H9 (cell line): ENCODE measurements at regions not wholly inside any gene's neighbourhood (a gene's known extent, or its start where the extent isn't known, plus 50 kb on each side); places are given as distances from the start of the nearest gene placed in this dataset.

Experiments used
- DNase-seq: peaks from one replicate; pipeline ENCODE4 v3.0.0-alpha.2; 2017
- H2AFZ ChIP-seq: one replicate; pipeline ENCODE4 v1.6.1; 2013; ENCODE audit warnings: mild to moderate bottlenecking, low read length, control low read depth, moderate library complexity
- H2AK5ac ChIP-seq: 2 replicates; pipeline ENCODE4 v1.6.1; 2013; ENCODE audit warnings: low read length, control low read depth, mixed read lengths; ENCODE audit not compliant: insufficient read length
- H2BK120ac ChIP-seq: one replicate; pipeline ENCODE4 v1.6.1; 2013; ENCODE audit warnings: low read depth, mild to moderate bottlenecking, low read length, control low read depth, inconsistent platforms; ENCODE audit not compliant: poor library complexity, severe bottlenecking
- H2BK12ac ChIP-seq: 2 replicates; pipeline ENCODE4 v1.6.1; 2013; ENCODE audit warnings: low read length, control low read depth, mixed read lengths, low read depth; ENCODE audit not compliant: insufficient read length
- H2BK15ac ChIP-seq: 2 replicates; pipeline ENCODE4 v1.6.1; 2013; ENCODE audit warnings: low read depth, low read length, control low read depth
- H2BK20ac ChIP-seq: one replicate; pipeline ENCODE4 v1.6.1; 2013; ENCODE audit warnings: low read depth, mild to moderate bottlenecking, low read length, control low read depth, inconsistent platforms; ENCODE audit not compliant: poor library complexity, severe bottlenecking
- H2BK5ac ChIP-seq: 2 replicates; pipeline ENCODE4 v1.6.1; 2013; ENCODE audit warnings: low read length, control low read depth, mixed read lengths; ENCODE audit not compliant: insufficient read length
- H3K14ac ChIP-seq: 2 replicates; pipeline ENCODE4 v1.6.1; 2013; ENCODE audit warnings: low read length, control low read depth; ENCODE audit not compliant: insufficient read depth
- H3K18ac ChIP-seq: 2 replicates; pipeline ENCODE4 v1.6.1; 2013; ENCODE audit warnings: low read depth, mild to moderate bottlenecking, mixed read lengths, low read length, control low read depth; ENCODE audit not compliant: insufficient read length
- H3K23ac ChIP-seq: 2 replicates; pipeline ENCODE4 v1.6.1; 2013; ENCODE audit warnings: low read length, control low read depth, mixed read lengths, low read depth; ENCODE audit not compliant: insufficient read length
- H3K23me2 ChIP-seq: 2 replicates; pipeline ENCODE4 v1.6.1; 2013; ENCODE audit warnings: low read depth, mild to moderate bottlenecking, mixed read lengths, low read length, control low read depth; ENCODE audit not compliant: insufficient read length, poor library complexity, severe bottlenecking
- H3K27ac ChIP-seq: 2 replicates; pipeline ENCODE4 v1.5.1; 2013; ENCODE audit warnings: low read length, control low read depth, mixed read lengths, low read depth; ENCODE audit not compliant: insufficient read length
- H3K27me3 ChIP-seq: 2 replicates; pipeline ENCODE4 v1.6.1; 2013; ENCODE audit warnings: low read length, control low read depth, inconsistent platforms; ENCODE audit not compliant: insufficient read depth
- H3K4ac ChIP-seq: 2 replicates; pipeline ENCODE4 v1.6.1; 2013; ENCODE audit warnings: low read depth, mild to moderate bottlenecking, control low read depth, inconsistent platforms, low read length, moderate library complexity
- H3K4me1 ChIP-seq: 2 replicates; pipeline ENCODE4 v1.6.1; 2013; ENCODE audit warnings: low read length, control low read depth, inconsistent platforms; ENCODE audit not compliant: insufficient read depth
- H3K4me2 ChIP-seq: 2 replicates; pipeline ENCODE4 v1.6.1; 2013; ENCODE audit warnings: low read length, control low read depth, mixed read lengths; ENCODE audit not compliant: insufficient read length, insufficient read depth
- H3K56ac ChIP-seq: 2 replicates; pipeline ENCODE4 v1.6.1; 2013; ENCODE audit warnings: low read depth, mild to moderate bottlenecking, mixed read lengths, low read length, control low read depth; ENCODE audit not compliant: insufficient read length
- H3K79me1 ChIP-seq: 2 replicates; pipeline ENCODE4 v1.6.1; 2013; ENCODE audit warnings: low read depth, mild to moderate bottlenecking, moderate library complexity, low read length, control low read depth, inconsistent platforms; ENCODE audit not compliant: insufficient read depth, poor library complexity, severe bottlenecking
- H3K79me2 ChIP-seq: 2 replicates; pipeline ENCODE4 v1.6.1; 2013; ENCODE audit warnings: low read length, control low read depth, inconsistent platforms; ENCODE audit not compliant: insufficient read depth
- H3K9ac ChIP-seq: 2 replicates; pipeline ENCODE4 v1.6.1; 2013; ENCODE audit warnings: low read length, control low read depth, mixed read lengths; ENCODE audit not compliant: insufficient read length; ENCODE audit errors: extremely low read depth
- H3K9me3 ChIP-seq: one replicate; pipeline ENCODE4 v1.6.1; 2013; ENCODE audit warnings: low read depth, low read length, inconsistent platforms; ENCODE audit not compliant: control insufficient read depth
- H3T11ph ChIP-seq: one replicate; pipeline ENCODE4 v1.6.1; 2013; ENCODE audit warnings: mild to moderate bottlenecking, low read length, control low read depth, inconsistent platforms
- H4K20me1 ChIP-seq: one replicate; pipeline ENCODE4 v1.6.1; 2013; ENCODE audit not compliant: control insufficient read depth, insufficient read length, insufficient read depth
- H4K5ac ChIP-seq: 2 replicates; pipeline ENCODE4 v1.6.1; 2013; ENCODE audit warnings: low read depth, mild to moderate bottlenecking, mixed read lengths, low read length, control low read depth; ENCODE audit not compliant: insufficient read length
- H4K8ac ChIP-seq: replicated peaks from 2 replicates; pipeline ENCODE4 v1.6.1; 2013; ENCODE audit warnings: low read length, control low read depth, mixed read lengths, low read depth; ENCODE audit not compliant: insufficient read length
- H4K91ac ChIP-seq: 2 replicates; pipeline ENCODE4 v1.6.1; 2013; ENCODE audit warnings: low read depth, mild to moderate bottlenecking, moderate library complexity, mixed read lengths, low read length, control low read depth; ENCODE audit not compliant: insufficient read length
- H3K27ac Mint-ChIP-seq, 3 experiments: 2 replicates in 2 of 3; 3 replicates in 1 of 3; pipeline ENCODE4 v1.8.0; 2020 to 2021; ENCODE audit warnings: mixed read lengths in 3 of 3, mild to moderate bottlenecking in 1 of 3, moderate library complexity in 1 of 3
- H3K27me3 Mint-ChIP-seq: 2 replicates; pipeline ENCODE4 v1.8.0; 2021; ENCODE audit warnings: low read depth, mild to moderate bottlenecking, moderate library complexity, mixed read lengths
- H3K36me3 Mint-ChIP-seq, 3 experiments: 2 replicates in 2 of 3; 3 replicates in 1 of 3; pipeline ENCODE4 v1.8.0; 2020 to 2021; ENCODE audit warnings: low read depth in 3 of 3, mixed read lengths in 3 of 3; ENCODE audit not compliant: insufficient read depth in 1 of 3
- H3K4me1 Mint-ChIP-seq, 2 experiments: 2 replicates each; pipeline ENCODE4 v1.8.0; 2020; ENCODE audit warnings: mixed read lengths in 2 of 2
- H3K4me3 Mint-ChIP-seq, 2 experiments: 2 replicates in 1 of 2; 3 replicates in 1 of 2; pipeline ENCODE4 v1.8.0; 2020 to 2021; ENCODE audit warnings: mild to moderate bottlenecking in 2 of 2, mixed read lengths in 2 of 2, moderate library complexity in 1 of 2
- H3K9me3 Mint-ChIP-seq, 2 experiments: 2 replicates in 1 of 2; 3 replicates in 1 of 2; pipeline ENCODE4 v1.8.0; 2020; ENCODE audit warnings: mild to moderate bottlenecking in 2 of 2, mixed read lengths in 2 of 2, moderate library complexity in 1 of 2
- CTCF ChIP-seq: fragments of 200-600 bp; sonication (generic); conservative IDR thresholded peaks from 3 replicates; pipeline ENCODE4 v1.8.0; 2021; ENCODE audit warnings: antibody characterized with exemption, mild to moderate bottlenecking
- WGBS: extraction: QIAGEN DNeasy Blood & Tissue Kit; methylation state at CpG from one replicate; pipeline ENCODE4 v1.1.7; 2013; ENCODE audit warnings: missing lambda C conversion rate, low lambda C conversion rate, mixed read lengths; ENCODE audit not compliant: insufficient read length; ENCODE audit errors: extremely low coverage; 5-methylcytosine and 5-hydroxymethylcytosine counted together

- H3K4me1 Mint-ChIP-seq = no peaks in the 10 kb centered on the region
- H2BK12ac ChIP-seq = no peak overlapping the region
- no peak overlapping the region for H3K18ac ChIP-seq
- H3K27me3 Mint-ChIP-seq = no peaks in the 10 kb centered on the region
- H2BK5ac ChIP-seq = no peak overlapping the region
- no peak overlapping the region for H3K4ac ChIP-seq
- no peaks in the 10 kb centered on the region for H3K23me2 ChIP-seq
- no peak overlapping the region for H4K5ac ChIP-seq
- H3K9me3 ChIP-seq = no peaks in the 10 kb centered on the region
- H3K79me1 ChIP-seq = no peaks in the 10 kb centered on the region
- no peak overlapping the region for H3K56ac ChIP-seq
- H2AFZ ChIP-seq = no peak overlapping the region
- H2BK20ac ChIP-seq = no peak overlapping the region
- H3K14ac ChIP-seq = no peak overlapping the region
- H3T11ph ChIP-seq = no peak overlapping the region
- H2AK5ac ChIP-seq = no peak overlapping the region
- no peak overlapping the region for H3K27ac Mint-ChIP-seq
- no peak overlapping the region for H4K91ac ChIP-seq
- WGBS = no CpG with 5 or more reads among the region's 4 CpGs
- H3K27ac ChIP-seq = no peak overlapping the region
- H3K79me2 ChIP-seq = no peaks in the 10 kb centered on the region
- DNase-seq = no peak
- no peaks in the 10 kb centered on the region for H4K20me1 ChIP-seq
- H3K23ac ChIP-seq = no peak overlapping the region
- no peak overlapping the region for H4K8ac ChIP-seq
- H2BK120ac ChIP-seq = no peak overlapping the region
- no peaks in the 10 kb centered on the region for H3K4me1 ChIP-seq
- no peaks in the 10 kb centered on the region for H3K36me3 Mint-ChIP-seq
- no peak for TF ChIP-seq CTCF
- no peaks in the 10 kb centered on the region for H3K27me3 ChIP-seq
- no peak overlapping the region for H3K4me3 Mint-ChIP-seq
- H3K4me2 ChIP-seq = no peak overlapping the region
- no peak overlapping the region for H2BK15ac ChIP-seq
- H3K9me3 Mint-ChIP-seq = no peaks in the 10 kb centered on the region; a peak in 1 of 5 replicates
- H3K9ac ChIP-seq = no peak overlapping the region
These were observed 587.5 kb downstream of the BCL11B start for GRCh38 chr14:98684468-98684867.
